ENCODE measurements at regions not wholly inside any gene's neighbourhood (a gene's known extent, or its start where the extent isn't known, plus 50 kb on each side); places are given as distances from the start of the nearest gene placed in this dataset.
"Not testable (repeated sequence)": the region's sequence is repeated elsewhere in the genome, so short reads cannot be mapped to it uniquely, and the experiment has no call there.

DNA sequence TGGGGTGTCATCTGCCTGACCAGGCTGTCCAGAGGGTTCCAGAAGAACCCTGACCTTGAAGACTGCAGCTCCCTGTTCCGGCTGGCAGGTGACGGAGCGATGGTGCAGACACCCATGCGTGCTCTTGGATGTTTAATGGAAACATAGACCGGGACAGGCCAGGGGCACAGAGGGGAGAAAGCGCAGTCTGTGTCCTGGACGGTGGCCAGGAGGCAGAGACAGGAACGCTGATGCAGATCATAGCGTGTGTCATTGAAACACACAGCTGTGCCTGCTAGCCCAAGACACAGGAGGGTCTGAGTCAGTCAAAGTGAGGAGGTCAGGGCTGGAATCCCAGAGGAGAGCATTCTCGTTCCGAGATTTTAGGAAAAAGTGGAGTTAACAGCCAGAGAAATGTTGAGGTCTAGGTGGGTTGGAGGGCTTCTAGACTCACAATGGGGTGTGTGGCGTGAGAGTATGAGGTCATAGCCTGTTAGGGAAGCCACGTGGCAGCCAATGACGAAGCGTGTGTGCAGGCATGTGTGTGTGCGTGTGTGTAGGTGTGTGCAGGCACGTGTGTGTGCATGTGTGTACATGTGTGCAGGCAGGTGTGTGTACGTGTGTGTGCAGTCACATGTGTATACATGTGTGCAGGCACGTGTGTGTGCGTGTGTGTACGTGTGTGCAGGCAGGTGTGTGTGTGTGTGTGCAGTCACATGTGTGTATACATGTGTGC lies 167.0 kb downstream of the ERMARD start:
- H3K27me3 ChIP-seq (ENCODE audit: insufficient read depth, low read length, poor library complexity): no peaks in the 10 kb centered on the region
- DNase-seq (no peak), ATAC-seq (ENCODE audit: insufficient read depth, low read depth) (no peak)
- H3K9me3 ChIP-seq (ENCODE audit: insufficient read depth, low read length, severe bottlenecking): peaks cover 4% of the 10 kb centered on the region
- no peak overlapping the region for H3K4me3 ChIP-seq (ENCODE audit: low read depth in 1 of 2, low read length in 2 of 2)
- H3K36me3 ChIP-seq (ENCODE audit: insufficient read depth, low read length): no peaks in the 10 kb centered on the region
- H3K9ac ChIP-seq (ENCODE audit: low read depth, low read length): no peak overlapping the region
- no peaks in the 10 kb centered on the region; the same call in 1 of the 2 replicates for H4K20me1 ChIP-seq (ENCODE audit: insufficient read depth, low read length)
- H2AFZ ChIP-seq (ENCODE audit: low read depth, low read length): no peak overlapping the region
- no peak overlapping the region for H3K4me2 ChIP-seq (ENCODE audit: insufficient read depth, low read length)
- no peaks in the 10 kb centered on the region for H3K79me2 ChIP-seq (ENCODE audit: insufficient read depth, low read length)
- H3K27ac ChIP-seq (ENCODE audit: low read length): no peak overlapping the region
- peaks cover 28% of the 10 kb centered on the region for H3K4me1 ChIP-seq (ENCODE audit: insufficient read depth, low read length)
- TF ChIP-seq, protein P1, sequence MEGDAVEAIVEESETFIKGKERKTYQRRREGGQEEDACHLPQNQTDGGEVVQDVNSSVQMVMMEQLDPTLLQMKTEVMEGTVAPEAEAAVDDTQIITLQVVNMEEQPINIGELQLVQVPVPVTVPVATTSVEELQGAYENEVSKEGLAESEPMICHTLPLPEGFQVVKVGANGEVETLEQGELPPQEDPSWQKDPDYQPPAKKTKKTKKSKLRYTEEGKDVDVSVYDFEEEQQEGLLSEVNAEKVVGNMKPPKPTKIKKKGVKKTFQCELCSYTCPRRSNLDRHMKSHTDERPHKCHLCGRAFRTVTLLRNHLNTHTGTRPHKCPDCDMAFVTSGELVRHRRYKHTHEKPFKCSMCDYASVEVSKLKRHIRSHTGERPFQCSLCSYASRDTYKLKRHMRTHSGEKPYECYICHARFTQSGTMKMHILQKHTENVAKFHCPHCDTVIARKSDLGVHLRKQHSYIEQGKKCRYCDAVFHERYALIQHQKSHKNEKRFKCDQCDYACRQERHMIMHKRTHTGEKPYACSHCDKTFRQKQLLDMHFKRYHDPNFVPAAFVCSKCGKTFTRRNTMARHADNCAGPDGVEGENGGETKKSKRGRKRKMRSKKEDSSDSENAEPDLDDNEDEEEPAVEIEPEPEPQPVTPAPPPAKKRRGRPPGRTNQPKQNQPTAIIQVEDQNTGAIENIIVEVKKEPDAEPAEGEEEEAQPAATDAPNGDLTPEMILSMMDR (IDR thresholded peaks at IDR 0.05; ENCODE audit: borderline replicate concordance, extremely low read depth, low read length, poor library complexity, severe bottlenecking): no peak
- no peak for TF ChIP-seq EZH2 (IDR thresholded peaks at IDR 0.05; ENCODE audit: borderline replicate concordance, low read depth, low read length, severe bottlenecking)

DNA sequence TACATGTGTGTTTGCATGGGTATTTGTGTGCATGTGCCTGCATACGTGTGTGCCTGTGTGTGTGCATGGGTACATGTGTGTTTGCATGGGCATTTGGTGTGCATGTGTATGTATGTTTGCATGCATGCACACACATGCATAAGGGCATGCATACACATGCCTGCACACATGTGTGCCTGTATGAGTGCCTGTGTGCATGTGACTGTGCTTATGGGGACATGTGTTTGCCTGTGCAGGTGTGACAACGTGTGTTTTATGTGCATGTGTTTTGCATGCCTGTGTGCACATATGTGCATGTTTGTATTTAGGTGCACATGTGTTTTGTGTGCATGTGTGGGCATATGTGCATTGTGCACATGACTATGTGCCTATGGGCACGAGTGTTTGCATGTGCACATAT lies 165.7 kb downstream of the ERMARD start:
- no peak for TF ChIP-seq EZH2 (IDR thresholded peaks at IDR 0.05; ENCODE audit: borderline replicate concordance, low read depth, low read length, severe bottlenecking)
- TF ChIP-seq, protein P1 (IDR thresholded peaks at IDR 0.05; ENCODE audit: borderline replicate concordance, extremely low read depth, low read length, poor library complexity, severe bottlenecking): no peak
- Histone ChIP-seq H3K79me2 (ENCODE audit: insufficient read depth, low read length) (no peaks in the 10 kb centered on the region), H3K9ac (ENCODE audit: low read depth, low read length) (no peak overlapping the region), H3K27ac (ENCODE audit: low read length) (no peak overlapping the region), H3K9me3 (ENCODE audit: insufficient read depth, low read length, severe bottlenecking) (peaks cover 4% of the 10 kb centered on the region), H4K20me1 (ENCODE audit: insufficient read depth, low read length) (no peaks in the 10 kb centered on the region; the same call in 1 of the 2 replicates), H3K36me3 (ENCODE audit: insufficient read depth, low read length) (no peaks in the 10 kb centered on the region), H3K4me2 (ENCODE audit: insufficient read depth, low read length) (no peak overlapping the region), H3K4me3 (ENCODE audit: low read depth in 1 of 2, low read length in 2 of 2) (no peak overlapping the region), H3K27me3 (ENCODE audit: insufficient read depth, low read length, poor library complexity) (no peaks in the 10 kb centered on the region), H3K4me1 (ENCODE audit: insufficient read depth, low read length) (peaks cover 31% of the 10 kb centered on the region), H2AFZ (ENCODE audit: low read depth, low read length) (no peak overlapping the region)
- DNase-seq (no peak), ATAC-seq (ENCODE audit: insufficient read depth, low read depth) (no peak)

DNA sequence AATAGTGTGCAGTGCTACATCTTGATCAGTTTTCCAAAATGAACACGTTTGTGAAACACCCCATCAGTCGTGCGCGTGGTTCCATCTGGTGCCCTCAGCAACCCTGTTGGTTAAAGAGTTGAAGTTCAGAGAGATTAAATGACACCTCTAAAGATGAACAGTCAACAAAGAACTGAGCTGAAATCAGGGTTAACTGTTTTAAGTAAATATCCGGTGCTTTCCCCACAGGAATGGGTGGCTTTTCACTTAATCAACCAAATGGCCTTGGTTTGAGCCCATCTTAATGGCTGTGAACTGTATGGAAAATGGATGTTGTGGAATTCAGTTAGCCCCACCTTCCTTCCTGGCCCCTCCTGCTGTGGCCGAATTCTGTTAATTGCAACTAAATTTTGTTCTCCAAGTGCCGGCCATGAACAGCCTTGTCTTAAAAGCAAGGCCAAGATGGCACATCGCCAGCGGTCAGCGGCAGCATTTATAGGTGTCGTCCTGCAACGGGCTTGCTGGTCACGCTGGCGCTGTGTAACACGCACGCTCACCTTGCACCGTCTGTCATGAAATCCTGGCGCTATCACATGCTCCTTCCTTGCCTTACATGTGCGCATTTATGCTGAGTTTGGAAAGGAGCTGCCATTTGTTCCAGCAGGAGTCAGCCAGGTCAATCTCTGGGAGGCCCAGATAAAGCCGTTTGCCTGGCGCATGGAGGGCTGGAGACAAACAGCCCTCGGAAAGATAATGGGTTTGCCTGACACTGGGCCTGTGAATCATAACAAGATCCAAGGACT lies 164.5 kb downstream of the ERMARD start:
- TF ChIP-seq, protein P1 (IDR thresholded peaks at IDR 0.05; ENCODE audit: borderline replicate concordance, extremely low read depth, low read length, poor library complexity, severe bottlenecking): no peak
- no peak for TF ChIP-seq EZH2 (IDR thresholded peaks at IDR 0.05; ENCODE audit: borderline replicate concordance, low read depth, low read length, severe bottlenecking)
- no peaks in the 10 kb centered on the region for H4K20me1 ChIP-seq (ENCODE audit: insufficient read depth, low read length)
- DNase-seq (no peak), ATAC-seq (ENCODE audit: insufficient read depth, low read depth) (no peak)
- no peaks in the 10 kb centered on the region for H3K36me3 ChIP-seq (ENCODE audit: insufficient read depth, low read length)
- no peak overlapping the region for H3K27ac ChIP-seq (ENCODE audit: low read length)
- H3K9ac ChIP-seq (ENCODE audit: low read depth, low read length): no peak overlapping the region
- no peaks in the 10 kb centered on the region for H3K27me3 ChIP-seq (ENCODE audit: insufficient read depth, low read length, poor library complexity)
- H3K4me3 ChIP-seq (ENCODE audit: low read depth in 1 of 2, low read length in 2 of 2): no peak overlapping the region
- H3K9me3 ChIP-seq (ENCODE audit: insufficient read depth, low read length, severe bottlenecking): peaks cover 4% of the 10 kb centered on the region
- no peak overlapping the region for H2AFZ ChIP-seq (ENCODE audit: low read depth, low read length)
- no peak overlapping the region for H3K4me2 ChIP-seq (ENCODE audit: insufficient read depth, low read length)
- no peaks in the 10 kb centered on the region for H3K79me2 ChIP-seq (ENCODE audit: insufficient read depth, low read length)
- peaks cover 21% of the 10 kb centered on the region for H3K4me1 ChIP-seq (ENCODE audit: insufficient read depth, low read length)

DNA sequence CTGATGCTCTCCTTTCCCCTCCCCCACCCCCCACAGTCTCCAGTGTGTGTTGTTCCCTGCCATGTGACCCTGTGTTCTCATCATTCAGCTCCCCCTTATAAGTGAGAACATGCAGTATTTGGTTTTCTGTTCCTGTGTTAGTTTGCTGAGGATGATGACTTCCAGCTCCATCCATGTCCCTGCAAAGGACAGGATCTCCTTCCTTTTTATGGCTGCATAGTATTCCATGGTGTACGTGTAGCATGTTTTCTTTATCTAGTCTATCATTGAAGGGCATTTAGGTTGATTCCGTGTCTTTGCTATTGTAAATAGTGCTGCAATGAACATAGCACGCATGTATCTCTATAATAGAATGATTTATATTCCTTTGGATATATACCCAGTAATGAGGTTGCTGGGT lies 162.3 kb downstream of the ERMARD start:
- H2AFZ ChIP-seq (ENCODE audit: low read depth, low read length); DNase-seq; H3K27me3 ChIP-seq (ENCODE audit: insufficient read depth, low read length, poor library complexity); H3K79me2 ChIP-seq (ENCODE audit: insufficient read depth, low read length); H3K4me2 ChIP-seq (ENCODE audit: insufficient read depth, low read length); ATAC-seq (ENCODE audit: insufficient read depth, low read depth); H3K9ac ChIP-seq (ENCODE audit: low read depth, low read length); H3K4me3 ChIP-seq (ENCODE audit: low read depth in 1 of 2, low read length in 2 of 2); H3K27ac ChIP-seq (ENCODE audit: low read length); H3K36me3 ChIP-seq (ENCODE audit: insufficient read depth, low read length); H4K20me1 ChIP-seq (ENCODE audit: insufficient read depth, low read length); H3K9me3 ChIP-seq (ENCODE audit: insufficient read depth, low read length, severe bottlenecking): not testable (repeated sequence)
- H3K4me1 ChIP-seq (ENCODE audit: insufficient read depth, low read length): peaks cover 21% of the 10 kb centered on the region

Data from DND-41 (cell line).